ENCODE measurements at regions not wholly inside any gene's neighbourhood (a gene's known extent, or its start where the extent isn't known, plus 50 kb on each side); places are given as distances from the start of the nearest gene placed in this dataset.

- no peak overlapping the region for H3K4me3 ChIP-seq (ENCODE audit: low read length)
- H3K36me3 ChIP-seq (ENCODE audit: insufficient read depth, low read length): no peaks in the 10 kb centered on the region
- Mint-ChIP-seq H3K4me1 (no peaks in the 10 kb centered on the region), H3K27me3 (peaks cover 5 to 6% of the 10 kb centered on the region in 2 donors), H3K36me3 (no peaks in the 10 kb centered on the region), H3K9me3 (peaks cover 0 to 4% (median 2%) of the 10 kb centered on the region in 5 donors), H3K27ac (no peak overlapping the region), H3K4me3 (no peak overlapping the region)
- ChIA-PET POLR2A (no interaction called here), CTCF (no interaction called here)
- H3K4me1 ChIP-seq (ENCODE audit: insufficient read depth, low read length): no peaks in the 10 kb centered on the region
- no peaks in the 10 kb centered on the region for H3K9me3 ChIP-seq (ENCODE audit: low read length)
- H3K27me3 ChIP-seq (ENCODE audit: insufficient read depth, low read length, poor library complexity, severe bottlenecking): no peaks in the 10 kb centered on the region
- H3K27ac ChIP-seq (ENCODE audit: low read depth, low read length): no peak overlapping the region
- no peak for DNase-seq
Measured at GRCh38 chr6:145540741-145541140, 194.6 kb downstream of the EPM2A start.

GRCh38 chr6:145544041-145544440 is 191.3 kb downstream of the EPM2A start:
- Histone ChIP-seq H3K27me3 (ENCODE audit: insufficient read depth, low read length, poor library complexity, severe bottlenecking) (no peaks in the 10 kb centered on the region), H3K4me3 (ENCODE audit: low read length) (no peak overlapping the region), H3K27ac (ENCODE audit: low read depth, low read length) (no peak overlapping the region), H3K36me3 (ENCODE audit: insufficient read depth, low read length) (no peaks in the 10 kb centered on the region), H3K4me1 (ENCODE audit: insufficient read depth, low read length) (no peaks in the 10 kb centered on the region), H3K9me3 (ENCODE audit: low read length) (no peaks in the 10 kb centered on the region)
- no peaks in the 10 kb centered on the region for H3K4me1 Mint-ChIP-seq
- H3K36me3 Mint-ChIP-seq: no peaks in the 10 kb centered on the region
- H3K9me3 Mint-ChIP-seq: no peaks in the 10 kb centered on the region
- peaks cover 2 to 14% of the 10 kb centered on the region in 2 donors for H3K27me3 Mint-ChIP-seq
- DNase-seq: no peak
- no peak overlapping the region for H3K4me3 Mint-ChIP-seq
- ChIA-PET POLR2A (no interaction called here), CTCF (no interaction called here)
- H3K27ac Mint-ChIP-seq: no peak overlapping the region

- Mint-ChIP-seq H3K36me3 (no peaks in the 10 kb centered on the region), H3K4me1 (no peaks in the 10 kb centered on the region), H3K4me3 (no peak overlapping the region), H3K27ac (no peak overlapping the region), H3K27me3 (peaks cover 0 to 14% of the 10 kb centered on the region in 2 donors), H3K9me3 (no peaks in the 10 kb centered on the region)
- POLR2A ChIA-PET: no interaction called here
- H3K36me3 ChIP-seq (ENCODE audit: insufficient read depth, low read length): no peaks in the 10 kb centered on the region
- H3K4me3 ChIP-seq (ENCODE audit: low read length): no peak overlapping the region
- no peak for DNase-seq
- no peak overlapping the region for H3K27ac ChIP-seq (ENCODE audit: low read depth, low read length)
- no peaks in the 10 kb centered on the region for H3K9me3 ChIP-seq (ENCODE audit: low read length)
- H3K27me3 ChIP-seq (ENCODE audit: insufficient read depth, low read length, poor library complexity, severe bottlenecking): no peaks in the 10 kb centered on the region
- CTCF ChIA-PET: no interaction called here
- H3K4me1 ChIP-seq (ENCODE audit: insufficient read depth, low read length): no peaks in the 10 kb centered on the region
Measured at GRCh38 chr6:145544514-145544913, 190.8 kb downstream of the EPM2A start.

GRCh38 chr6:145546265-145546664 is 189.1 kb downstream of the EPM2A start:
- ChIA-PET CTCF (no interaction called here), POLR2A (no interaction called here)
- Histone ChIP-seq H3K4me3 (ENCODE audit: low read length) (no peak overlapping the region), H3K27me3 (ENCODE audit: insufficient read depth, low read length, poor library complexity, severe bottlenecking) (no peaks in the 10 kb centered on the region), H3K9me3 (ENCODE audit: low read length) (no peaks in the 10 kb centered on the region), H3K27ac (ENCODE audit: low read depth, low read length) (no peak overlapping the region), H3K36me3 (ENCODE audit: insufficient read depth, low read length) (no peaks in the 10 kb centered on the region), H3K4me1 (ENCODE audit: insufficient read depth, low read length) (no peaks in the 10 kb centered on the region)
- DNase-seq: no peak
- Mint-ChIP-seq H3K27me3 (peaks cover 0 to 10% of the 10 kb centered on the region in 2 donors), H3K4me3 (no peak overlapping the region), H3K9me3 (no peaks in the 10 kb centered on the region), H3K36me3 (no peaks in the 10 kb centered on the region), H3K4me1 (no peaks in the 10 kb centered on the region), H3K27ac (no peak overlapping the region)

- H3K9me3 Mint-ChIP-seq: no peaks in the 10 kb centered on the region
- H3K4me1 ChIP-seq (ENCODE audit: insufficient read depth, low read length): no peaks in the 10 kb centered on the region
- no peaks in the 10 kb centered on the region for H3K9me3 ChIP-seq (ENCODE audit: low read length)
- no peaks in the 10 kb centered on the region for H3K36me3 Mint-ChIP-seq
- H3K4me3 Mint-ChIP-seq: no peak overlapping the region
- CTCF ChIA-PET: no interaction called here
- H3K27me3 ChIP-seq (ENCODE audit: insufficient read depth, low read length, poor library complexity, severe bottlenecking): no peaks in the 10 kb centered on the region
- H3K4me3 ChIP-seq (ENCODE audit: low read length): no peak overlapping the region
- H3K4me1 Mint-ChIP-seq: no peaks in the 10 kb centered on the region
- no peak for DNase-seq
- H3K27ac ChIP-seq (ENCODE audit: low read depth, low read length): no peak overlapping the region
- H3K27ac Mint-ChIP-seq: no peak overlapping the region
- no peaks in the 10 kb centered on the region for H3K36me3 ChIP-seq (ENCODE audit: insufficient read depth, low read length)
- peaks cover 0 to 13% of the 10 kb centered on the region in 2 donors for H3K27me3 Mint-ChIP-seq
- POLR2A ChIA-PET: no interaction called here
Measured at GRCh38 chr6:145547594-145548335, 187.6 kb downstream of the EPM2A start.

GRCh38 chr6:145548933-145549648 is 186.2 kb downstream of the EPM2A start:
- CTCF ChIA-PET: no interaction called here
- peaks cover 0 to 13% of the 10 kb centered on the region in 2 donors for H3K27me3 Mint-ChIP-seq
- H3K36me3 Mint-ChIP-seq: no peaks in the 10 kb centered on the region
- H3K4me3 ChIP-seq (ENCODE audit: low read length): no peak overlapping the region
- no peaks in the 10 kb centered on the region for H3K4me1 ChIP-seq (ENCODE audit: insufficient read depth, low read length)
- H3K27ac Mint-ChIP-seq: no peak overlapping the region
- no peaks in the 10 kb centered on the region for H3K36me3 ChIP-seq (ENCODE audit: insufficient read depth, low read length)
- no peaks in the 10 kb centered on the region for H3K27me3 ChIP-seq (ENCODE audit: insufficient read depth, low read length, poor library complexity, severe bottlenecking)
- no peak overlapping the region for H3K27ac ChIP-seq (ENCODE audit: low read depth, low read length)
- POLR2A ChIA-PET: no interaction called here
- no peak for DNase-seq
- no peaks in the 10 kb centered on the region for H3K4me1 Mint-ChIP-seq
- no peaks in the 10 kb centered on the region for H3K9me3 Mint-ChIP-seq
- no peaks in the 10 kb centered on the region for H3K9me3 ChIP-seq (ENCODE audit: low read length)
- no peak overlapping the region for H3K4me3 Mint-ChIP-seq

- H3K4me1 Mint-ChIP-seq: no peaks in the 10 kb centered on the region
- no peak overlapping the region for H3K27ac ChIP-seq (ENCODE audit: low read depth, low read length)
- H3K36me3 ChIP-seq (ENCODE audit: insufficient read depth, low read length): no peaks in the 10 kb centered on the region
- H3K27ac Mint-ChIP-seq: no peak overlapping the region
- no peak overlapping the region for H3K4me3 ChIP-seq (ENCODE audit: low read length)
- H3K4me3 Mint-ChIP-seq: no peak overlapping the region
- POLR2A ChIA-PET: no interaction called here
- no peak for DNase-seq
- H3K27me3 Mint-ChIP-seq: peaks cover 0 to 13% of the 10 kb centered on the region in 2 donors
- H3K27me3 ChIP-seq (ENCODE audit: insufficient read depth, low read length, poor library complexity, severe bottlenecking): no peaks in the 10 kb centered on the region
- H3K9me3 Mint-ChIP-seq: peaks cover 0 to 3% (median 0%) of the 10 kb centered on the region in 5 donors
- H3K9me3 ChIP-seq (ENCODE audit: low read length): no peaks in the 10 kb centered on the region
- no peaks in the 10 kb centered on the region for H3K36me3 Mint-ChIP-seq
- H3K4me1 ChIP-seq (ENCODE audit: insufficient read depth, low read length): no peaks in the 10 kb centered on the region
- CTCF ChIA-PET: no interaction called here
Measured at GRCh38 chr6:145551164-145551563, 184.2 kb downstream of the EPM2A start.

- Histone ChIP-seq H3K36me3 (ENCODE audit: insufficient read depth, low read length) (no peaks in the 10 kb centered on the region), H3K27me3 (ENCODE audit: insufficient read depth, low read length, poor library complexity, severe bottlenecking) (no peaks in the 10 kb centered on the region), H3K27ac (ENCODE audit: low read depth, low read length) (no peak overlapping the region), H3K9me3 (ENCODE audit: low read length) (no peaks in the 10 kb centered on the region), H3K4me1 (ENCODE audit: insufficient read depth, low read length) (no peaks in the 10 kb centered on the region), H3K4me3 (ENCODE audit: low read length) (no peak overlapping the region)
- ChIA-PET POLR2A (no interaction called here), CTCF (no interaction called here)
- Mint-ChIP-seq H3K27ac (no peak overlapping the region), H3K27me3 (peaks cover 3 to 11% of the 10 kb centered on the region in 2 donors), H3K36me3 (no peaks in the 10 kb centered on the region), H3K9me3 (peaks cover 0 to 3% (median 0%) of the 10 kb centered on the region in 5 donors), H3K4me1 (no peaks in the 10 kb centered on the region), H3K4me3 (no peak overlapping the region)
- DNase-seq: no peak
Measured at GRCh38 chr6:145555084-145555483, 180.2 kb downstream of the EPM2A start.

Measured in CD8-positive, alpha-beta memory T cell (primary cell).